ENCODE measurements at regions not wholly inside any gene's neighbourhood (a gene's known extent, or its start where the extent isn't known, plus 50 kb on each side); places are given as distances from the start of the nearest gene placed in this dataset.

DNA sequence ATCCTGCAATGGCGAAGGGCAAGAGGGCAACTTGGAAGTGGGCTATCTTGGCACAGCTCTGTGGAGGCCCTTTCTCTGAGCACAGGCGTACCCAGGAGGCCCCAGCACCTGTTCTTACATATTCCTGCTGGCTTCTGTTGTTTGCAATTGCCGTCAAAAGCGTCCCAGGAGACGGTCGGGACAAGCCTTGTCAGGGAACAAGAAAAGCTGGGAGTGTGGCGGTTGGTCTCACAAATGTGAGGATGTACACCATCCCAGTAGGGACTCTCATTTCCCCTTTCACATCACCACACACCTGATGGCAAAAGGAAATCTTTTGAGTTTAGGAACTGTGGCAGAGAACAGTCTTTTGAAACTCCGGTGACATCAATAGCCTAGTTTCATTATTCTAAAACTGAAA lies 94.7 kb upstream of the EFEMP1 start:
- TF ChIP-seq, protein P1, sequence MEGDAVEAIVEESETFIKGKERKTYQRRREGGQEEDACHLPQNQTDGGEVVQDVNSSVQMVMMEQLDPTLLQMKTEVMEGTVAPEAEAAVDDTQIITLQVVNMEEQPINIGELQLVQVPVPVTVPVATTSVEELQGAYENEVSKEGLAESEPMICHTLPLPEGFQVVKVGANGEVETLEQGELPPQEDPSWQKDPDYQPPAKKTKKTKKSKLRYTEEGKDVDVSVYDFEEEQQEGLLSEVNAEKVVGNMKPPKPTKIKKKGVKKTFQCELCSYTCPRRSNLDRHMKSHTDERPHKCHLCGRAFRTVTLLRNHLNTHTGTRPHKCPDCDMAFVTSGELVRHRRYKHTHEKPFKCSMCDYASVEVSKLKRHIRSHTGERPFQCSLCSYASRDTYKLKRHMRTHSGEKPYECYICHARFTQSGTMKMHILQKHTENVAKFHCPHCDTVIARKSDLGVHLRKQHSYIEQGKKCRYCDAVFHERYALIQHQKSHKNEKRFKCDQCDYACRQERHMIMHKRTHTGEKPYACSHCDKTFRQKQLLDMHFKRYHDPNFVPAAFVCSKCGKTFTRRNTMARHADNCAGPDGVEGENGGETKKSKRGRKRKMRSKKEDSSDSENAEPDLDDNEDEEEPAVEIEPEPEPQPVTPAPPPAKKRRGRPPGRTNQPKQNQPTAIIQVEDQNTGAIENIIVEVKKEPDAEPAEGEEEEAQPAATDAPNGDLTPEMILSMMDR (IDR thresholded peaks at IDR 0.05): no peak
- no peak for ATAC-seq (ENCODE audit: low FRiP score)
- no peak for DNase-seq (ENCODE audit: low spot score)

DNA sequence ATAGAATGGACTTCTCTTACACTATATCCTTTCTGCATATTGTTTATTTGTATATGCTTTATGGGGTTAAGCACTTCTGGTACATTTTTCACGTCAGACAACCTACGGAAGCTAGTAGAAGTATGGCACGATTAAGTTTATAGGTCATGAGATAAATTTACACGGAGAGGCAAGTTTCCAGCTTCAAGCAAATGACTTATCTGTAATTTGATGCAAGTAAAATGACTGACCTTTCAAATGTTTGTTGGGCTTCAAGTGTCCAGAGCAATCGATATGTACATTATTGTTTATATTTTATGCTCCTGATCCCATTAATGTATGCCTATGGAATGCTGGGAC lies 97.5 kb upstream of the EFEMP1 start:
- ATAC-seq (ENCODE audit: low FRiP score) (no peak), DNase-seq (ENCODE audit: low spot score) (no peak)
- TF ChIP-seq, protein P1 (IDR thresholded peaks at IDR 0.05): no peak

DNA sequence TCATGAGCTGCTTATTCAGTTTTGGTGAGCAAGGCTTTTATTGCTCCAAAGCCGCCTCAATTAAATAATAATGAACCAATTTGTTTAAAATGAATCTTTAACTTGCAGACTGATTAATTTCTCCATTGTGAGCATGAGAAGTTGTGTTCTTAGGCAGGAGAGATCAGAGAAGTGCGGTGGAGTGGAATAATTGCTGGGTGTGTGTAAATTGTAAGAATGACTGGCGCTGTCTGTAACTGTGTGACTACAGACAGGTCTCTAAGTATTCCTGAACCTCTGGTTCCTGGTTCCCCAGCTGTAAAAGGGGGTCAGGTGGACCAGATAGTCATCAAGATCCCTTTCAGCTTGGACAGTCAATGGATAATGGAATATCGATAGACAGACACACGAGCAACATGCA lies 98.0 kb upstream of the EFEMP1 start:
- TF ChIP-seq, protein P1 (IDR thresholded peaks at IDR 0.05): no peak
- DNase-seq (ENCODE audit: low spot score): no peak
- ATAC-seq (ENCODE audit: low FRiP score): no peak

DNA sequence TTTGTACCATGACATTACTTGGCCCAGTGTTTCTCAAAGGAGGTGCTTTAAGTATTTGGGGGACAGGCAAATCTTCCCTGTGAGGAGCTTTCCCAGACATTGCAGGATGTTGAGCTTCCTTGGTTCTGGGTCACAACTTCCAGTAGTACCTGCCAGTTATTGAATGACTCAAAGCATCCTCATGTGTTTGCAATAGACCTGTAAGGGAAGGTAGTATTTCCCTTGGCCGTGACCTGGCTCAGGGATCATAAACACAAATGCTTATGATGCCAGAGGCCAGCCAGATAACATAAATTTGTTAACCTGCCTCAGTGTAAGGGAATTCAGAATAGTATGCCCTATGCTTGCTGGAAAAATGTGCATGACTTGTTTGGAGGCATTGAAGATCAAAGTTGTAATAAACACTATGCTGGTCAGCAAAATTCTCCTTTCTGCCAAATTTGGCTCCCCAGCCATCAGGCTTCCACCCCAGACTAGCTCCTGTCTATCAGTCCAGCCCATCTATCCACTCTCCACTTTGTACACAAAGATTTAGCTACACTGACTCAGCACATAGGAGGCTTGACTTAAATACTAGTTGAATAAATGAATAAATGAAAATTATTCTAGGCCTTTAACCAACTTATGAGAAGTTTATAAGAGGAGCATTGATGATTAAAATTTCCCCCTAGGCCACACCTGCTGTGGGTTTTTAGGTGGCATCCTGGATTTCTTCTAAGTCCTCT lies 102.0 kb upstream of the EFEMP1 start:
- ATAC-seq (ENCODE audit: low FRiP score) (no peak), DNase-seq (ENCODE audit: low spot score) (no peak)
- TF ChIP-seq, protein P1 (IDR thresholded peaks at IDR 0.05): no peak

DNA sequence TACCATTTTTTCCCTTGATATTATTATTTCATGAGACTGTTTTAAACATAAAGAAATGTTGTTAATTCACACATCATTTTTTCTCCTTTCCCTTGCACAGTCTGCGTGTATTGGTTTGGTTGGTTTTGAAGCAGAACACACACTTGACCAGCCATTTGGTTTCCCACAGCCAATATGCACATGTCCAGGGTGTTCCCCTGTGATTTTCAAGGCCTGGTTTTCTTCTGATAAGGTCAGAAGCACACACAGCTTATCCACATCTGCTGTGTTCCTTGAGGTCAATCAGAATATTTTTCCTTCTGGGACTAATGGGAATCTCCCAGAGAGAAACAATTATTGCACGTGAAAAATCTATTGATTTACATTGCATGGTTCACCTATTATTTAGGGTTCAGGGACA lies 103.2 kb upstream of the EFEMP1 start:
- DNase-seq (ENCODE audit: low spot score) (no peak), ATAC-seq (ENCODE audit: low FRiP score) (no peak)
- TF ChIP-seq, protein P1 (IDR thresholded peaks at IDR 0.05): no peak

DNA sequence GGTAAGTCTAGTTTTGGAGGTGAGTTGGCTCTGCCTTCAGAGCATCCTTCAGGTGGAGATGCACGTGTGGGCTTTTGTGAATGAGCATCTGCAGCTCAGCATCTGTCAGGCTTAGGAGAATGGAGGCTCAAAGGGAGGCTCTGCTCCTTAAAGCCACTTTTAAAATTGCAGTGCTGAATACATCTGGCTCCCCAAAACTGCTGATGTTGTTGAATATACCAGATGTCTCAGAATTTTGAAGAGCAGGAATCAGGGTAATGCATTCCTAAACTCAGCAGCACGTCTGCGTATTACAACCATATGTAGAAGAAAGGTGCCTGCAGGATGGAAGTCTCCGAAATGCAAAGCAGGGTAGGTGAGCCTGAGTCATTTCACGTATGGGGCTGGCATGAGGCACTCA lies 106.5 kb upstream of the EFEMP1 start:
- TF ChIP-seq, protein P1 (IDR thresholded peaks at IDR 0.05): no peak
- ATAC-seq (ENCODE audit: low FRiP score) (no peak), DNase-seq (ENCODE audit: low spot score) (no peak)

DNA sequence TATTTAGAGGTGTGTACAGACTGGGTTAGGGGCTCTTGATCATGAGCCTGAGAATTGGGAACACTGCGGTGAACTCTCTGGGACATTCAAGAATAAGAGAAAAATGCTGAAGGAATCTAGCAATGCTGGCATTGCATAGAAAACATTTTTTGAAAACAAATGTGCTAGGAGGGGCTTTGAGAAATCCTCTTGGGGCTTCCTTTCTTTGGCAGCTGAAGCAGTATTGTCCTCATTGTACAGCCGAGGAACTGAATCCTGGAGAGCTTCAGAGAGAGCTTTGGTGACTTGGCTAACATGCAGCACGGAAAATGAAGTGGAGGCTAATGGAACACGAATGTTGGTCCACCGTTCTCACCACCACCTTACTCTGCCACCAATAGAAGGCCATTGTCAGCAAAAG lies 107.3 kb upstream of the EFEMP1 start:
- TF ChIP-seq, protein P1 (IDR thresholded peaks at IDR 0.05): no peak
- DNase-seq (ENCODE audit: low spot score) (no peak), ATAC-seq (ENCODE audit: low FRiP score) (no peak)

All from omental fat pad (tissue), 3 donors.